CD4-positive, alpha-beta memory T cell (primary cell): ENCODE measurements at regions not wholly inside any gene's neighbourhood (a gene's known extent, or its start where the extent isn't known, plus 50 kb on each side); places are given as distances from the start of the nearest gene placed in this dataset.

ENCODE experiments used
- CTCF ChIA-PET: fragments of 350-600 bp; sonication (Branson Sonifier 250); formaldehyde crosslinking; loops from one replicate; lab custom pipeline; 2021; ENCODE audit warnings: inconsistent platforms; ENCODE audit not compliant: partially characterized antibody; lab: Charles Lee
- POLR2A ChIA-PET: fragments of 350-600 bp; sonication (Branson Sonifier 250); formaldehyde crosslinking; loops from one replicate; lab custom pipeline; 2021; ENCODE audit not compliant: partially characterized antibody; lab: Charles Lee
- DNase-seq, 5 donors: peaks; one replicate each; pipeline versions ENCODE4 v3.0.0 to v3.0.0-alpha.2; 2020 to 2022; ENCODE audit warnings: mixed read lengths in 1 of 5
- H3K27ac ChIP-seq: one replicate; pipeline ENCODE4 v1.7.0; 2013; ENCODE audit warnings: low read depth, low read length
- H3K27me3 ChIP-seq: 2 replicates; pipeline ENCODE4 v1.7.0; 2013; ENCODE audit warnings: mild to moderate bottlenecking, low read length, moderate library complexity; ENCODE audit not compliant: insufficient read depth
- H3K36me3 ChIP-seq: 2 replicates; pipeline ENCODE4 v1.7.0; 2013; ENCODE audit warnings: mild to moderate bottlenecking, low read length, moderate library complexity; ENCODE audit not compliant: insufficient read depth
- H3K4me1 ChIP-seq: 2 replicates; pipeline ENCODE4 v1.7.0; 2013; ENCODE audit warnings: mild to moderate bottlenecking, low read length, moderate library complexity; ENCODE audit not compliant: insufficient read depth
- H3K4me3 ChIP-seq, 2 donors: one replicate each; pipeline ENCODE4 v1.7.0; 2013; ENCODE audit warnings: low read length in 2 of 2, mild to moderate bottlenecking in 1 of 2
- H3K9me3 ChIP-seq, 2 donors: one replicate each; pipeline ENCODE4 v1.7.0; 2013; ENCODE audit warnings: low read length in 2 of 2, control low read depth in 1 of 2; ENCODE audit not compliant: control insufficient read depth in 1 of 2
- H3K27ac Mint-ChIP-seq, 7 donors: one replicate each; pipeline ENCODE4 v1.8.0; 2020 to 2021; ENCODE audit warnings: mixed read lengths in 7 of 7, mild to moderate bottlenecking in 6 of 7, inconsistent platforms in 3 of 7, moderate library complexity in 3 of 7
- H3K27me3 Mint-ChIP-seq, 2 donors: one replicate each; pipeline ENCODE4 v1.8.0; 2020 to 2021; ENCODE audit warnings: mixed read lengths in 2 of 2
- H3K36me3 Mint-ChIP-seq, 2 donors: one replicate each; pipeline ENCODE4 v1.8.0; 2020 to 2021; ENCODE audit warnings: mixed read lengths in 2 of 2, inconsistent platforms in 1 of 2, mild to moderate bottlenecking in 1 of 2
- H3K4me1 Mint-ChIP-seq, 4 donors: one replicate each; pipeline ENCODE4 v1.8.0; 2020 to 2021; ENCODE audit warnings: mixed read lengths in 4 of 4, mild to moderate bottlenecking in 1 of 4
- H3K4me3 Mint-ChIP-seq, 8 donors: one replicate each; pipeline ENCODE4 v1.8.0; 2020 to 2021; ENCODE audit warnings: mixed read lengths in 8 of 8, mild to moderate bottlenecking in 7 of 8, moderate library complexity in 6 of 8, inconsistent platforms in 3 of 8
- H3K9me3 Mint-ChIP-seq, 8 donors: one replicate each; pipeline ENCODE4 v1.8.0; 2020 to 2021; ENCODE audit warnings: mixed read lengths in 8 of 8, mild to moderate bottlenecking in 5 of 8, inconsistent platforms in 3 of 8, moderate library complexity in 1 of 8
- intact Hi-C: fragments of 100-400 bp; cut with micrococcal nuclease; formaldehyde crosslinking; loops from one replicate; pipeline ENCODE4 v1.15.1; 2023

- no peak for DNase-seq
- Mint-ChIP-seq H3K27me3 (peaks cover 0 to 4% of the 10 kb centered on the region in 2 donors), H3K36me3 (no peaks in the 10 kb centered on the region), H3K27ac (no peak overlapping the region), H3K9me3 (peaks cover 0 to 5% (median 0%) of the 10 kb centered on the region in 8 donors), H3K4me1 (peaks cover 0 to 2% (median 0%) of the 10 kb centered on the region in 4 donors), H3K4me3 (no peak overlapping the region)
- no peaks in the 10 kb centered on the region for H3K27me3 ChIP-seq
- H3K4me1 ChIP-seq: no peaks in the 10 kb centered on the region
- H3K27ac ChIP-seq: no peak overlapping the region
- CTCF ChIA-PET: interaction anchor here (1.0 kb wide), 1 partner anchor 16 kb away, joined by 3 read pairs; no protein-coding TSS in a partner anchor
- no peaks in the 10 kb centered on the region for H3K36me3 ChIP-seq
- POLR2A ChIA-PET: no interaction called here
- no peaks in the 10 kb centered on the region for H3K9me3 ChIP-seq
- intact Hi-C loops: no loop called here
- H3K4me3 ChIP-seq: no peak overlapping the region
Observed at GRCh38 chr14:34181338-34181737, 230.5 kb upstream of the EGLN3 start.

DNA sequence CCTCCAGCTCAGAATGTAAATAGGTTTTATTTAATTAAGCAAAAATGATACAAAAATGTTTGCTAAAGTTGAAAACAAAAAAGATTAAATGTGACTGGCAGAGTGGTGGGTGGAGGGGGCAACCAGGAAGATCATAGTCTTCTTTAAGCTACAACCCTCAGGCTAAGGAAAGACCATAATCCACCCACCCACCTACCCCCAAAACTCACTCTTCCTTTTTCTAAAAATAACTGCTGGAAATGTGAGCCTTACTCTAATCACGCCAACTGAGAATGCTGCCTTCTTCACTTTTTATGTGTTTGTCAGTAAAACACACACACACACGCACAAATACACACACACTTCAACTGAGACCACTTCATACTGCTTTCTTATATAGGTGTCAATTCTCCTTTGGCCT, 230.0 kb upstream of the EGLN3 start:
- intact Hi-C loops: no loop called here
- no peak for DNase-seq
- Mint-ChIP-seq H3K27me3 (peaks cover 0 to 4% of the 10 kb centered on the region in 2 donors), H3K9me3 (peaks cover 0 to 5% (median 0%) of the 10 kb centered on the region in 8 donors), H3K4me1 (peaks cover 0 to 2% (median 0%) of the 10 kb centered on the region in 4 donors), H3K36me3 (no peaks in the 10 kb centered on the region), H3K4me3 (no peak overlapping the region), H3K27ac (no peak overlapping the region)
- H3K4me3 ChIP-seq: no peak overlapping the region
- no peak overlapping the region for H3K27ac ChIP-seq
- ChIA-PET POLR2A (no interaction called here), CTCF (interaction anchor here (1.0 to 1.1 kb wide), 2 partner anchors 10 to 16 kb away, joined by 3 read pairs; no protein-coding TSS in a partner anchor)
- no peaks in the 10 kb centered on the region for H3K27me3 ChIP-seq
- no peaks in the 10 kb centered on the region for H3K4me1 ChIP-seq
- no peaks in the 10 kb centered on the region for H3K36me3 ChIP-seq
- H3K9me3 ChIP-seq: no peaks in the 10 kb centered on the region

DNA sequence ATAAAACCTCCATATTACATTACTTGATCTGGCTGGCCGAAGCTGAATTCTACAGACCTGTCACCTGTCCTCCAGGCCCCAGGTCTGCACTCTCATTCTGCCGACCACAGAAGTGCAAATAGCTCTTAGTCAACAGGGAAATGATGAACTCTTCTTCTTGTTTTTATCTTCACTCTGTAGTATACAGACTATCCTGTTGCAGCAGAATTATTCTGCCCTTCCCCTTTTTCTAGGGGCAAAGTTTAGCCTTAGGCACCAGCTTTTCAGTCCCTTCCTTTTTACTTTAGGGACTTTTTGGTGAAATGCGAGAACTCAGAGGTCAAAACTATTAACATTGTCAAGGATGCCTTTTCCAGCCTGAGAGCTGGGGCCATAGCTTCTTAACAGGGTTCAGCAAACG, 229.6 kb upstream of the EGLN3 start:
- H3K27me3 ChIP-seq: no peaks in the 10 kb centered on the region
- Mint-ChIP-seq H3K4me1 (peaks cover 0 to 2% (median 0%) of the 10 kb centered on the region in 4 donors), H3K9me3 (peaks cover 0 to 5% (median 0%) of the 10 kb centered on the region in 8 donors), H3K4me3 (no peak overlapping the region), H3K27ac (no peak overlapping the region), H3K27me3 (peaks cover 0 to 4% of the 10 kb centered on the region in 2 donors), H3K36me3 (no peaks in the 10 kb centered on the region)
- H3K36me3 ChIP-seq: no peaks in the 10 kb centered on the region
- H3K4me3 ChIP-seq: no peak overlapping the region
- intact Hi-C loops: no loop called here
- H3K4me1 ChIP-seq: no peaks in the 10 kb centered on the region
- no peak overlapping the region for H3K27ac ChIP-seq
- no peak for DNase-seq
- ChIA-PET POLR2A (no interaction called here), CTCF (interaction anchor here (1.0 to 1.1 kb wide), 2 partner anchors 10 to 15 kb away, joined by 3 read pairs; no protein-coding TSS in a partner anchor)
- H3K9me3 ChIP-seq: no peaks in the 10 kb centered on the region

GRCh38 chr14:34179727-34180126, 228.9 kb upstream of the EGLN3 start:
- Mint-ChIP-seq H3K4me1 (peaks cover 0 to 2% (median 0%) of the 10 kb centered on the region in 4 donors), H3K4me3 (no peak overlapping the region), H3K9me3 (peaks cover 0 to 5% (median 0%) of the 10 kb centered on the region in 8 donors), H3K36me3 (no peaks in the 10 kb centered on the region), H3K27me3 (peaks cover 0 to 4% of the 10 kb centered on the region in 2 donors), H3K27ac (no peak overlapping the region)
- DNase-seq: no peak
- Histone ChIP-seq H3K27ac (no peak overlapping the region), H3K27me3 (no peaks in the 10 kb centered on the region), H3K9me3 (no peaks in the 10 kb centered on the region), H3K4me1 (no peaks in the 10 kb centered on the region), H3K36me3 (no peaks in the 10 kb centered on the region), H3K4me3 (no peak overlapping the region)
- CTCF ChIA-PET: interaction anchor here (1.1 kb wide), 1 partner anchor 11 kb away, joined by 3 read pairs; no protein-coding TSS in a partner anchor
- intact Hi-C loops: no loop called here
- POLR2A ChIA-PET: no interaction called here

GRCh38 chr14:34177466-34177865, 226.6 kb upstream of the EGLN3 start:
- POLR2A ChIA-PET: no interaction called here

GRCh38 chr14:34175574-34175973, 224.7 kb upstream of the EGLN3 start:
- no peaks in the 10 kb centered on the region for H3K36me3 Mint-ChIP-seq
- H3K27me3 Mint-ChIP-seq: no peaks in the 10 kb centered on the region
- H3K27ac Mint-ChIP-seq: no peak overlapping the region
- H3K27me3 ChIP-seq: no peaks in the 10 kb centered on the region
- CTCF ChIA-PET: no interaction called here
- no peaks in the 10 kb centered on the region for H3K36me3 ChIP-seq
- H3K9me3 ChIP-seq: no peaks in the 10 kb centered on the region
- H3K27ac ChIP-seq: no peak overlapping the region
- POLR2A ChIA-PET: no interaction called here
- no peaks in the 10 kb centered on the region for H3K4me1 ChIP-seq
- DNase-seq: no peak
- H3K4me3 ChIP-seq: no peak overlapping the region
- no peaks in the 10 kb centered on the region for H3K4me1 Mint-ChIP-seq
- intact Hi-C loops: no loop called here
- H3K4me3 Mint-ChIP-seq: no peak overlapping the region
- H3K9me3 Mint-ChIP-seq: no peaks in the 10 kb centered on the region

More at GRCh38 chr14:34177466-34177865, 226.6 kb upstream of the EGLN3 start:
- Histone ChIP-seq H3K9me3 (no peaks in the 10 kb centered on the region), H3K4me3 (no peak overlapping the region), H3K4me1 (no peaks in the 10 kb centered on the region), H3K27me3 (no peaks in the 10 kb centered on the region), H3K36me3 (no peaks in the 10 kb centered on the region), H3K27ac (no peak overlapping the region)
- intact Hi-C loops: no loop called here
- no peak overlapping the region for H3K27ac Mint-ChIP-seq
- no peak overlapping the region for H3K4me3 Mint-ChIP-seq
- no peaks in the 10 kb centered on the region for H3K9me3 Mint-ChIP-seq
- H3K36me3 Mint-ChIP-seq: no peaks in the 10 kb centered on the region
- H3K4me1 Mint-ChIP-seq: peaks cover 0 to 2% (median 0%) of the 10 kb centered on the region in 4 donors
- DNase-seq: no peak
- peaks cover 0 to 2% of the 10 kb centered on the region in 2 donors for H3K27me3 Mint-ChIP-seq
- CTCF ChIA-PET: no interaction called here

GRCh38 chr14:34174973-34175372, 224.1 kb upstream of the EGLN3 start:
- H3K9me3 ChIP-seq: no peaks in the 10 kb centered on the region
- H3K27me3 Mint-ChIP-seq: no peaks in the 10 kb centered on the region
- no peaks in the 10 kb centered on the region for H3K4me1 ChIP-seq
- no peaks in the 10 kb centered on the region for H3K36me3 Mint-ChIP-seq
- no peak overlapping the region for H3K4me3 ChIP-seq
- DNase-seq: no peak
- no peaks in the 10 kb centered on the region for H3K4me1 Mint-ChIP-seq
- H3K36me3 ChIP-seq: no peaks in the 10 kb centered on the region
- H3K27me3 ChIP-seq: no peaks in the 10 kb centered on the region
- CTCF ChIA-PET: no interaction called here
- no peak overlapping the region for H3K27ac Mint-ChIP-seq
- no peaks in the 10 kb centered on the region for H3K9me3 Mint-ChIP-seq
- intact Hi-C loops: no loop called here
- H3K4me3 Mint-ChIP-seq: no peak overlapping the region
- H3K27ac ChIP-seq: no peak overlapping the region
- POLR2A ChIA-PET: no interaction called here
